Testis (tissue), 2 donors: ENCODE measurements at regions not wholly inside any gene's neighbourhood (a gene's known extent, or its start where the extent isn't known, plus 50 kb on each side); places are given as distances from the start of the nearest gene placed in this dataset.
"Not testable (repeated sequence)": the region's sequence is repeated elsewhere in the genome, so short reads cannot be mapped to it uniquely, and the experiment has no call there.

Experiments
- DNase-seq: peaks from one replicate; pipeline ENCODE4 v3.0.0-alpha.2; 2019
- H3K27ac ChIP-seq, 2 donors: fragments of 200-600 bp; sonication (generic); one replicate each; pipeline ENCODE4 v1.5.1; 2019
- H3K27me3 ChIP-seq: fragments of 200-600 bp; sonication (generic); one replicate; pipeline ENCODE4 v1.5.1; 2019
- H3K36me3 ChIP-seq: fragments of 200-600 bp; sonication (generic); one replicate; pipeline ENCODE4 v1.5.1; 2017; ENCODE audit warnings: low read depth; ENCODE audit errors: missing control alignments
- H3K4me1 ChIP-seq: fragments of 200-600 bp; sonication (generic); one replicate; pipeline ENCODE4 v1.5.1; 2019
- H3K4me3 ChIP-seq, 2 donors: fragments of 200-600 bp; sonication (generic); one replicate each; pipeline ENCODE4 v1.5.1; 2017 to 2019
- H3K9me3 ChIP-seq: fragments of 200-600 bp; sonication (generic); one replicate; pipeline ENCODE4 v1.5.1; 2017
- CTCF ChIP-seq, 3 experiments: fragments of 450-650 bp in 2 of 3; fragments of 200-600 bp in 1 of 3; sonication (generic) in 1 of 3; IDR thresholded peaks; one replicate each; pipeline ENCODE4 v1.5.1; 2016 to 2019; ENCODE audit warnings: antibody characterized with exemption in 3 of 3, mild to moderate bottlenecking in 2 of 3, moderate library complexity in 1 of 3
- POLR2A ChIP-seq: fragments of 450-650 bp; IDR thresholded peaks from one replicate; pipeline ENCODE4 v1.6.1; 2017; ENCODE audit warnings: antibody characterized with exemption, mild to moderate bottlenecking, moderate library complexity
- WGBS, 2 donors: methylation state at CpG; one replicate each; pipeline ENCODE4 v1.1.5; 2018; 5-methylcytosine and 5-hydroxymethylcytosine counted together
- intact Hi-C: fragments of 100-400 bp; cut with DNase I; formaldehyde crosslinking; loops from one replicate; pipeline ENCODE4 v1.15.1; 2023; ENCODE audit warnings: low total_unique reads

GRCh38 chr12:92378682-92379479, 233.2 kb upstream of the BTG1 start:
- TF ChIP-seq POLR2A = no peak
- no peak for TF ChIP-seq CTCF (IDR thresholded peaks at IDR 0.05)
- intact Hi-C loops = no loop called here
- Histone ChIP-seq H3K36me3 (no peaks in the 10 kb centered on the region), H3K27ac (no peak overlapping the region), H3K4me3 (no peak overlapping the region), H3K9me3 (no peaks in the 10 kb centered on the region), H3K4me1 (no peaks in the 10 kb centered on the region), H3K27me3 (no peaks in the 10 kb centered on the region)
- no peak for DNase-seq
- 76 to 86% methylated on average over 4 of the region's 4 CpGs for WGBS, 2 donors

GRCh38 chr12:92375504-92375903, 229.9 kb upstream of the BTG1 start:
- H3K36me3 ChIP-seq, H3K27me3 ChIP-seq, DNase-seq, H3K4me1 ChIP-seq, H3K4me3 ChIP-seq, H3K9me3 ChIP-seq, intact Hi-C loops, H3K27ac ChIP-seq: not testable (repeated sequence)
- WGBS, 2 donors = 93 to 100% methylated on average over 3 of the region's 3 CpGs

GRCh38 chr12:92370828-92371227, 225.2 kb upstream of the BTG1 start:
- TF ChIP-seq POLR2A (no peak), CTCF (IDR thresholded peaks at IDR 0.05) (no peak)
- H3K27me3 ChIP-seq = no peaks in the 10 kb centered on the region
- no peak overlapping the region for H3K4me3 ChIP-seq
- no peaks in the 10 kb centered on the region for H3K9me3 ChIP-seq
- H3K36me3 ChIP-seq = no peaks in the 10 kb centered on the region
- no peak overlapping the region for H3K27ac ChIP-seq
- H3K4me1 ChIP-seq = no peaks in the 10 kb centered on the region
- DNase-seq = no peak
- intact Hi-C loops = no loop called here

GRCh38 chr12:92369636-92370035, 224.0 kb upstream of the BTG1 start:
- DNase-seq = no peak
- no peak overlapping the region for H3K4me3 ChIP-seq
- intact Hi-C loops = no loop called here
- no peaks in the 10 kb centered on the region for H3K27me3 ChIP-seq
- H3K27ac ChIP-seq = no peak overlapping the region
- no peaks in the 10 kb centered on the region for H3K4me1 ChIP-seq
- WGBS, 2 donors = 93 to 97% methylated on average over 2 of the region's 2 CpGs
- no peaks in the 10 kb centered on the region for H3K9me3 ChIP-seq
- H3K36me3 ChIP-seq = no peaks in the 10 kb centered on the region
- TF ChIP-seq CTCF (IDR thresholded peaks at IDR 0.05) = no peak
- TF ChIP-seq POLR2A = no peak

GRCh38 chr12:92369056-92369455, 223.4 kb upstream of the BTG1 start:
- H3K4me3 ChIP-seq = no peak overlapping the region
- H3K36me3 ChIP-seq = no peaks in the 10 kb centered on the region
- H3K27me3 ChIP-seq = no peaks in the 10 kb centered on the region
- H3K9me3 ChIP-seq = no peaks in the 10 kb centered on the region
- DNase-seq = no peak
- peaks cover 3% of the 10 kb centered on the region for H3K4me1 ChIP-seq
- no peak overlapping the region for H3K27ac ChIP-seq
- 93 to 95% methylated on average over 3 of the region's 3 CpGs for WGBS, 2 donors
- no peak for TF ChIP-seq POLR2A
- TF ChIP-seq CTCF (IDR thresholded peaks at IDR 0.05) = no peak
- intact Hi-C loops = no loop called here
